GM12874 (cell line): ENCODE measurements at regions not wholly inside any gene's neighbourhood (a gene's known extent, or its start where the extent isn't known, plus 50 kb on each side); places are given as distances from the start of the nearest gene placed in this dataset.

Experiments used
- TF ChIP-seq, protein P1 (sequence below): IDR thresholded peaks from 2 replicates; pipeline ENCODE4 v1.5.1; 2011; ENCODE audit warnings: low read depth, mild to moderate bottlenecking, control low read depth, low read length, moderate library complexity; ENCODE audit not compliant: insufficient read depth

DNA sequence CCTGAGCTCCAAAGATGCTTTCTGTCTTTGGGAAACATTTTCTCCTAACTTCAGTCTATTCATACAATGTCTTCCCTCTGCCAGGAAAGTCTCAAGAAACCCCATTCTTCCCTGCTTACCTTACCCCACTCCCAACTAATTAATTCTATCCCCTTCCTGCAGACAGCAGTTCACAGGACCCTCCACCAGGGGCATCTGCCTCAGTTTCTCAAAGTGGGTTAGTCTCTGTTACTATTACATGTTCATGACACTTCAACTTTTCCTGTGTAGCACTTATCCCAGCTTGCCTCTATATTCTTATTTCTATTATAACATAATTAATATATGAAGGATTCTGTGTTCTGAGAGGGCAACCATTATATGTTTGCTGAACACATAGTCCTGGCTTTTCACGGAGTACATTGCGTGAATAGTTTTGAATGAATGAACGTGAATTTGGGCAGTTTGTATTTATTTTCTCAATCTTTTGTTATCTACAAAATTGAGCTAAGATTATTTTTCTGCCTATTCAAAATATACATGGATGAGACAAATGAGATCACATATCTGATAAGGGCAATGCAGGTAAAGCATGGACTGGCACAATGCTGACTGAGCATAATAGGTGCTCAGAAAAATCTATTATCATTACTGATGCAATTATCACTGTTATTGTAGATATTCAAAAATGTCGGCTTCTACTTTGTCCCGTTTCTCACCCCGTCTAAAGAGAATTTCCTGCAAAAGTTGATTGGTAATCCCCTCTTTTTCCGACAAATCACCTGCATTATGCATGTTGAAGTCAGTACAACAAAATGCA, 341.1 kb downstream of the BRINP1 start:
- TF ChIP-seq, protein P1, sequence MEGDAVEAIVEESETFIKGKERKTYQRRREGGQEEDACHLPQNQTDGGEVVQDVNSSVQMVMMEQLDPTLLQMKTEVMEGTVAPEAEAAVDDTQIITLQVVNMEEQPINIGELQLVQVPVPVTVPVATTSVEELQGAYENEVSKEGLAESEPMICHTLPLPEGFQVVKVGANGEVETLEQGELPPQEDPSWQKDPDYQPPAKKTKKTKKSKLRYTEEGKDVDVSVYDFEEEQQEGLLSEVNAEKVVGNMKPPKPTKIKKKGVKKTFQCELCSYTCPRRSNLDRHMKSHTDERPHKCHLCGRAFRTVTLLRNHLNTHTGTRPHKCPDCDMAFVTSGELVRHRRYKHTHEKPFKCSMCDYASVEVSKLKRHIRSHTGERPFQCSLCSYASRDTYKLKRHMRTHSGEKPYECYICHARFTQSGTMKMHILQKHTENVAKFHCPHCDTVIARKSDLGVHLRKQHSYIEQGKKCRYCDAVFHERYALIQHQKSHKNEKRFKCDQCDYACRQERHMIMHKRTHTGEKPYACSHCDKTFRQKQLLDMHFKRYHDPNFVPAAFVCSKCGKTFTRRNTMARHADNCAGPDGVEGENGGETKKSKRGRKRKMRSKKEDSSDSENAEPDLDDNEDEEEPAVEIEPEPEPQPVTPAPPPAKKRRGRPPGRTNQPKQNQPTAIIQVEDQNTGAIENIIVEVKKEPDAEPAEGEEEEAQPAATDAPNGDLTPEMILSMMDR: no peak

DNA sequence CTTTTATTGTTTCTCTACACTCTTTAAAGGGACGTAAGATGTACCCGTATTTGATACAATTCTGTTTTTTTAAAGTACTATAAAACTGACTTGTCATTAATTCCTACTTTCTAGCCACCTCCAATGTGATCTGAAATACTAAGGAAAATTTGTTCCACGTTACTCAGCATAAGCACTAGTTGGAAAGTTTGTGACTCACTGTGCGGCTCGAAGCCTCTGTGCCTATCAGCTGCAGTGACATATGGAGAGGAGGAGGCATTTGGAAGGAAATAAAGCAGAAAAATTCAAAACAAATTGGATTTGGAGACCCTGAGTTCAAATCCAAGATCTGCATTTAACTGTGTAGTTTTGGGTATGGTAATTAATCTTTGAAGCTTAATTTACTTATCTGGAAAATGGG, 339.3 kb downstream of the BRINP1 start:
- TF ChIP-seq, protein P1: no peak

DNA sequence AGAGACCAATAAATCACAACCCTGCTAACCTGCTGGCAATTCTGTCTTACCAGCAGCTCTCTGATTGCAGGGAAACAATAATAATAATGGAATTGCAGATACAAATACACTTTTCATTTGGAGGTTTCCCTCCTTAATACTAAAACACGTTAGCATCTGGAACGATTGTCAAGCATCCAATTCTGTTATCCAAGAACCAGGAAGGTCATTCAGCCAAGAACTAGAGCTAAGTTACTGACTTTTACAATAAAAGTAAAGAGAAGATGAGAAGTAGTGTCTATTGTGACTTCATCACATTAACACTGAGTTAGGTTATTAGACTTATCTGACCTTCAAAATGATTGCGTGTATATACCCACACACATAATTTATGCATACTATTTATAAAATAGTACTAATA, 335.6 kb downstream of the BRINP1 start:
- TF ChIP-seq, protein P1: no peak

DNA sequence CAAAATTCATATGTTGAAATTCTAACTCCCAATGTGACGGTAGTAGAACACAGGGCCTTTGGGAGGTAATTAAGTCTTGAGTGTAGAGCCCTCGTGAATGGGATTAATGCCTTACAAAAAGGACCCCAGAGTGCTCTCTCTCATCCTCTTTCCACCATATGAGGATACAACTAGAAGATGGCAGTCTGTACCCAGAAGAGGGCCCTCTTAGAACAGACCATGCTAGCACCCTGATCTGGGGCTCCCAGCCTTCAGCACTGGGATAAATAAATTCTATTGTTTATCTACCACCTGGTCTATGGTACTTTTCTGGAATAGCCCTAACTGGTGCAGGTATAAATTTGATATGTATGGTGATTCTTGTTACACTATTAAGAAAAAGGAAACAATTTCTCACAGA, 332.3 kb downstream of the BRINP1 start:
- TF ChIP-seq, protein P1: no peak

DNA sequence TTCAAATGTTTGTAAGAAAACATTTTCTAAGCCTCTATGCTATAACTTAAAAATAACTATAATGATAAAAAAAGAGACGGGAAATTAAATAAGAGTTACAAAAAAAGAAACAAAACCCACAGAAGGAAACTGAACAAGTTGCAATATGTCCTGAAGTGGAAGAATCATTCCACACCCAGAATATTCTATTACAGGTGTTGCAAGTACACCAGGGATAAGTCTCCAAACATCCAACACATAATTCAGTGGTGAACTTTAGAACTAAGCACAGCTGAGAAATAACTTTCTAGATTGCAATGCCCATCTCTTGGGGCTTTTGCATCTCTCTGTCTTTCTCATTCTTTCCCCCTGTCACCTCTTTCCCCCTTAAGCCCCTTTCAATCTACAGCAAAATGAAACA, 325.2 kb downstream of the BRINP1 start:
- TF ChIP-seq, protein P1: no peak

DNA sequence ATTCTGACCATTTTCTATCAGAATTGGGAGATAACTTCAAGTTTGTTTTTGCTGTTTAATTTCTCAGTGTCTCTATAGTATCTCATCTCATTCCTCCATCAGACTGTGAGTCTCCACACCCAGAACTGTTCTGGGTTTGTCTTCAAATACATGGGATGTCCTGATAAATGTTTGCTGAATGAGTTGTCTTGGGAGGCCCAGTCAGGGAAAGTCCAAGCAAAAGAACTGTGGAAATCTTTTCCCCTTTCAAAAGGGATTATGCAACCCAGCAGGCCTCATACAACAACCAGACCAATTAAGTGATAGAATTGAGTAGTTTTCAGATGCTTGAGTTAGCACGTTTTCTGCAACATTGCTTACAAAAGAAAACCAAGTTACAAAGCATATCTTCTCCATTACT, 324.4 kb downstream of the BRINP1 start:
- TF ChIP-seq, protein P1: no peak

DNA sequence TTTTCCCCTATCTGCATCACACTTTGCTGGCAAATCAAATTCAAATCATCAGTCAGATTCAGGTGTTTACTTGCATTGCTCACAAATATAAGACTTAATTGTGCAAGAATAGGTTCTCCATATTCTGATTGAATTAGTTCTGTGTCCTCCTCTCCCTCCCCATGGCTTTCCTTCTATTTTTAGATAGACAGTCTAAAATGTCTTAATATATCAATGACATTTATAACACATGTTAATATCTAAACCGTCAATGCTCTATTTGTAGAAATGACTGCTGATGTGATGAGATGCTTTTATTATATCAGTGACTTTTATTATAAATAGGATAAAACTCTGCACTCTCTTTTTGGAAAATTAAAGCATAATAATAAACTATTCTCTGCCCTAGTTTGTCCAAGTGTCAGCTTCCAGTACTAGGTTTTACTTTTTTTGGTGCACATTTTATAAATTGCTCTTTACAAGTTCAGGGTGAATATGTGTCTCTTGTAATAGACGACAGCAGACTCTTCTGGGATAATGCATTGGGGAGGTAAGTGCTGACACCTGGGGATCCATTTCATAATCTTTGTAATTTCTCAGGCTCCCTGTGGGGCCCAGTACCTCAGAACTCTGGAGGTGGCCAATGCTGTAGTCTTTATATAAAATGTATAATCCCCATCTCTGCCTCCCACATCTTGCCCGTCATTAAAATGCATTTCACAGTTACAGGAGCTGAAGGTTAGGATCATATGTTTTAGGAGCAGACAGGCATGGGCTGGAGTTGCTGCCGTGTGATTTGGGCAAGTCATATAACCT, 321.5 kb downstream of the BRINP1 start:
- TF ChIP-seq, protein P1: no peak
